ENCODE measurements at regions not wholly inside any gene's neighbourhood (a gene's known extent, or its start where the extent isn't known, plus 50 kb on each side); places are given as distances from the start of the nearest gene placed in this dataset.
"Not testable (repeated sequence)": the region's sequence is repeated elsewhere in the genome, so short reads cannot be mapped to it uniquely, and the experiment has no call there.

- no peak for DNase-seq
Measured at GRCh38 chr15:79156704-79157375, 66.3 kb upstream of the RASGRF1 start.

DNA sequence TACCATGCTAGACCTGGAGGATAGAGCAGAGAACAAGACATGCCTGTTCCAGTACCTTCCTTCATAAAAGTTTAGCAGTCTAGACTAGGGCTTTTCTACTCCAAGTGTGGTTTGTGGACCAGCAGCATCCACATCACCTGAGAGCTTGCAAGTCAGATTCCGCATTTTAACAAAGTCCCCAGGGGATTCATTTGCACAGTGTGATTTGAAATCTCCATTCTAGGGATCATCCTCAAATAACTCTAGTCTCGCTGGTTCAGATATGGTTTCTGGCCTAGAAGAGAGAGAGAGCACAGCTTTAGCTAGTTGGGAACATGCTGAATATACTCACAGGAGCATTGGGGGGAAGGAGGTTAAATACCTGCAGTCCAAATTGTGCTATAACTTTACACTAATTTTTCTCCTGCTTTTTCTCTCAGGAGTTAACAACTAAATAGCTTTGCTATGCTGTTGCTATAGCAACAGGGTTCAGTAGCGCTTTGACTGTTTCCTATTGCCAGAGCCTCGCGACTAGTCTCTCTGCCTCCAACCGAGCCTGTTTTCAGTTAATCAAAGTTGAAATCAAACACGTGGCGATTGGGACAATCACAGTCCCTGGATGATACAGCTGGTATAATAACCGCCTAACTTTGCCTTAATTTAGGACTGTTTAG is 64.0 kb upstream of the RASGRF1 start:
- DNase-seq = no peak

DNA sequence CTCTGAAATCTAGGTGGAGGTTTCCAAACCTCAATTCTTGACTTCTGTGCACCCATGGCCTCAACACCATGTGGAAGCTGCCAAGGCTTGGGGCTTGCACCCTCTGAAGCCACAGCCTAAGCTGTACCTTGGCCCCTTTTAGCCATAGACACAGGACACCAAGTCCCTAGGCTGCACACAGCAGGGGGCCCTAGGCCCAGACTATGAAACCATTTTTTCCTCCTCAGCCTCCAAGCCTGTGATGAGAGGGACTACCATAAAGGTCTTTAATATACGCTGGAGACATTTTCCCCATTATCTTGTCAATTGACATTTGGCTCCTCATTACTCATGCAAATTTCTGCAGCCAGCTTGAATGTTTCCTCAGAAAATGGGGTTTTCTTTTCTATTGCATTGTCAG is 53.7 kb upstream of the RASGRF1 start:
- not testable (repeated sequence) for DNase-seq

- no peak for DNase-seq
Measured at GRCh38 chr15:79140846-79141570, 50.4 kb upstream of the RASGRF1 start.
